Endometrium (tissue), 2 donors: ENCODE measurements at regions not wholly inside any gene's neighbourhood (a gene's known extent, or its start where the extent isn't known, plus 50 kb on each side); places are given as distances from the start of the nearest gene placed in this dataset.

Experiments
- FAIRE-seq: peaks from 2 replicates; lab custom pipeline; 2012; peaks lifted over from hg19 to GRCh38; lab: Jason Lieb, UNC
- donor health status: control.
- donor health status: control.

GRCh38 chr12:24470050-24470449 lies 478.9 kb downstream of the BCAT1 start:
- FAIRE-seq, result no peak

GRCh38 chr12:24469089-24469488 lies 479.8 kb downstream of the BCAT1 start:
- no peak for FAIRE-seq

GRCh38 chr12:24467226-24467625 lies 481.7 kb downstream of the BCAT1 start:
- no peak for FAIRE-seq

GRCh38 chr12:24463375-24463774 lies 485.5 kb downstream of the BCAT1 start:
- no peak for FAIRE-seq

GRCh38 chr12:24462946-24463345 lies 486.0 kb downstream of the BCAT1 start:
- no peak for FAIRE-seq

- FAIRE-seq, result no peak
These were observed 488.4 kb downstream of the BCAT1 start for GRCh38 chr12:24460506-24460905.

- no peak for FAIRE-seq
These were observed 488.8 kb downstream of the BCAT1 start for GRCh38 chr12:24460099-24460498.

GRCh38 chr12:24455811-24456210 lies 493.1 kb downstream of the BCAT1 start:
- no peak for FAIRE-seq

- no peak for FAIRE-seq
These were observed 498.2 kb upstream of the SOX5 start for GRCh38 chr12:24447678-24448077.

- no peak for FAIRE-seq
These were observed 496.8 kb upstream of the SOX5 start for GRCh38 chr12:24446287-24446686.

GRCh38 chr12:24444634-24445033 lies 495.2 kb upstream of the SOX5 start:
- FAIRE-seq, result no peak

GRCh38 chr12:24441458-24441857 lies 492.0 kb upstream of the SOX5 start:
- FAIRE-seq, result peak; percentile 80

- FAIRE-seq, result no peak
These were observed 487.2 kb upstream of the SOX5 start for GRCh38 chr12:24436667-24437066.

GRCh38 chr12:24431872-24432271 lies 482.4 kb upstream of the SOX5 start:
- no peak for FAIRE-seq

- no peak for FAIRE-seq
These were observed 478.3 kb upstream of the SOX5 start for GRCh38 chr12:24427776-24428175.

GRCh38 chr12:24425601-24425970 lies 476.1 kb upstream of the SOX5 start:
- FAIRE-seq, result no peak

- FAIRE-seq, result no peak
These were observed 475.6 kb upstream of the SOX5 start for GRCh38 chr12:24424889-24425600.

GRCh38 chr12:24424376-24424775 lies 474.9 kb upstream of the SOX5 start:
- FAIRE-seq, result no peak

GRCh38 chr12:24423611-24424010 lies 474.1 kb upstream of the SOX5 start:
- FAIRE-seq, result no peak

- no peak for FAIRE-seq
These were observed 472.3 kb upstream of the SOX5 start for GRCh38 chr12:24421759-24422158.

GRCh38 chr12:24418157-24418556 lies 468.7 kb upstream of the SOX5 start:
- no peak for FAIRE-seq

GRCh38 chr12:24416423-24417109 lies 467.1 kb upstream of the SOX5 start:
- FAIRE-seq, result no peak

- no peak for FAIRE-seq
These were observed 466.5 kb upstream of the SOX5 start for GRCh38 chr12:24415934-24416333.

- FAIRE-seq, result no peak
These were observed 465.0 kb upstream of the SOX5 start for GRCh38 chr12:24414480-24414879.
